Pulmonary artery endothelial cell (primary cell): ENCODE measurements at regions not wholly inside any gene's neighbourhood (a gene's known extent, or its start where the extent isn't known, plus 50 kb on each side); places are given as distances from the start of the nearest gene placed in this dataset.
"Not testable (repeated sequence)": the region's sequence is repeated elsewhere in the genome, so short reads cannot be mapped to it uniquely, and the experiment has no call there.

Experiments
- DNase-seq: peaks from one replicate; pipeline ENCODE4 v3.0.0-alpha.2; 2011; ENCODE audit warnings: low read depth, low spot score

- DNase-seq: no peak
Observed at GRCh38 chr2:58594762-58595161, 353.6 kb upstream of the FANCL start.

DNA sequence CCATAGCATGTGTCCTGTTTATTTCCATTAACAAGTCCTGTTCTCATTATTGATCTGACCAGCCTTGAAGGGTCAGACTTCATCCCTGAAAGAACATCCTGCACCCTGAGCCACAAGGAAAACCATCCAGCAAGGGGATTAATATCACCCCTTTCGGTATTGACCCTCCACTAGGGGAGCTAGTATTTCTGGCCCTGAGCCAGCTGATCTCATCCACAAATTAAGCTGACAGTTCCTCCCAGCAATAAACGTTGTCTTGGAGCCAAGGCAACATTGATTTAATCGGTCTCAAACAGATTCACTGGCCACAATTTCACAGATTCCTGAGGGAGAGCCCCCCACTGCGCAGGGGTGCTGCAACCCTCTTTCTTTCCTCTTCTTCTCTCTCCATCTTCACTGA lies 353.1 kb upstream of the FANCL start:
- no peak for DNase-seq

DNA sequence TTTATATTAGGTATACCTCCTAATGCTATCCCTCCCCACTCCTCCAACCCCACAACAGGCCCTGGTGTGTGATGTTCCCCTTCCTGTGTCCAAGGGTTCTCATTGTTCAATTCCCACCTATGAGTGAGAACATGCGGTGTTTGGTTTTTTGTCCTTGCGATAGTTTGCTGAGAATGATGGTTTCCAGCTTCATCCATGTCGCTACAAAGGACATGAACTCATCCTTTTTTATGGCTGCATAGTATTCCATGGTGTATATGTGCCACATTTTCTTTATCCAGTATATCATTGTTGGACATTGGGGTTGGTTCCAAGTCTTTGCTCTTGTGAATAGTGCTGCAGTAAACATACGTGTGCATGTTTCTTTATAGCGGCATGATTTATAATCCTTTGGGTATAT lies 345.1 kb upstream of the FANCL start:
- not testable (repeated sequence) for DNase-seq

DNA sequence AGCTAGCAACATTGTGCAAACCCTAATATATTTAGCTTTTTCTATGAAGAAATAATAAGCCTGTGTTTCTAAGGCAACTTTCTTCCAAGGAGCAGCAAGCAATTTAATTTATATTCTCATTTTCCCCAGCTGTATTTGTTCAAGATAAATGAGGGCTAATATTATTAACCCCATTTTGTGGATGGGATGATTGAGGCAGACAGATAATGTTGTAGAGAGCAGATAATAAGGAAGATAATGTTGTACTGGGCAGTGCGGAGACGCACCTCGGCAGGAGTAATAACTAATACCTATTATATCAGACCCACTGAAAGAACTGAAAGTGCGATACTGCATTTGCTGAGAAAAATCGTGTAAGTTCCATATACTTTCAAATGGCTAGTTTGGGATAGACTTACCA lies 344.1 kb upstream of the FANCL start:
- DNase-seq: no peak

DNA sequence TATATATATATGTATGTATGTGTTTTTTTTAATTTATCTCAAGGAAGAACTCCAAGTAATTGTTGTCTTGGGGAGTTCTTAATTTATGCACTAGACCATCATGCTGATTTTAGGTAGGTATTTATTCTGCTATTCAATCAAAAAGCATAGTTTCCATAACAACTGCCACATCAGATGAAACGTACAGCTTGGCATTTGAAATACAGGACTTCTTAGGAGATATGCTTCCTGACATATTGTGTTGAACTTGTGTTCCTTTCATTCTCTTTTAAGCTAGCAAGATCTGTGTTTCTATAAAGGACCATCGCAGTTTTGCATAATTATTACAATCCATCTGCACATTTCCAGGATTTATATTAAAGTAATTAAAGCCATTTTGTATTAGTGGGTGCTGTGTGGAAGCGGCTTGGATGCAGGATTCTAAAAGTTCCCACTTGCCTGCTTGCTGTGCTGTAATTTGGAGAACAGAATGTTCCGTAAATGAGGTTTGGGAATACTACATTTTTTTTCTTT lies 343.5 kb upstream of the FANCL start:
- DNase-seq: no peak

GRCh38 chr2:58578276-58578675 lies 337.2 kb upstream of the FANCL start:
- DNase-seq: no peak

DNA sequence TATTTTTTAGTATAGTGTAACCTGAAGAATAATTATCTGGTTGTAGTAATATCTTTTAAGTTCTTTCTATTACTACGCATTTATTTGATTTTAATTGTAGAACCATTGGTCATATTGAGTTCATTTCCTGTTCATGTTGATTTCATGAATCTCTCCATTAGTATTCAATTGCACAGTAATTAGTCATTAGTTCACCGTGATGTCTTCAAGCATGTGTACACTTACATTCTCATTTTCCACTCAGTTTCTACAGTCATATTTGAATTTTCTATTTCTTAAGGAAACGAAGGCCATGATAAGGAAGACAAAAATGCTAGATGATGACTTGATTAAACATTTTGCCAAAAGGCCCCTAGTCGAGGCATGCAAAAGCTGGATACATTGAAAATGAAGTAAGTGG lies 333.7 kb upstream of the FANCL start:
- no peak for DNase-seq

- DNase-seq: no peak
Observed at GRCh38 chr2:58572731-58573130, 331.6 kb upstream of the FANCL start.

DNA sequence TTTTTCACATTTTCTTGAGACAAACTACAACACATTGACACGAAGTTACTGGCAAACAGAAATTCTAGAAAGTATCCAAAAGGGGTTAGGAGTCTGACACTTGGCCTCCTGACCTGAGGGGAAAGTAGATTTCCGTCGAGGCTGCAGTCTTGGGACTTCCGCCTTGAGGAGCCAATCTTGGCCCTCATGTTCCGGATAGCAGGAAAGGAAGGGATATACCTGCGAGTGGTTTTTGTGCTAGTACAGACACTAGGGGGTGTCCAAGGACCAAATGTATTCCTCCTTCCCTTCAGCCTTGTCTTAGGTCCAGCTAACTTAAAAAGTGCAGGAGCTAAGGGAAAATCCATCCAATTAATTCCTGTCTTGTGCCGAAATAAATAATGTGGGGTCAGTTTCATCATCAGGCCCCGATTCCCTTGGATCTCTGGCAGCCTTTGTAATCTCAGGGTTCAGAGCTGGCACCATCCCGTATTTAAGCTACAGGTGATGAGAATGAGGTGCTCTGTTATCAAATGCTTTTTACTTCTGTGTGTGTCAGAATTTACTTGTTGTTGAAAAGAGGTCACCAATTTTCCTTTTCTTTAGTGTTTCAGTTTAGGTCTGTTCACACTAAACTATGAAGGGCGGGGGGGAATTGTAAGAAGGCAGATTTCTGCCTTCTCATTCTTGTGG lies 330.2 kb upstream of the FANCL start:
- DNase-seq: peak; percentile 45

- no peak for DNase-seq
Observed at GRCh38 chr2:58569475-58570185, 328.5 kb upstream of the FANCL start.

DNA sequence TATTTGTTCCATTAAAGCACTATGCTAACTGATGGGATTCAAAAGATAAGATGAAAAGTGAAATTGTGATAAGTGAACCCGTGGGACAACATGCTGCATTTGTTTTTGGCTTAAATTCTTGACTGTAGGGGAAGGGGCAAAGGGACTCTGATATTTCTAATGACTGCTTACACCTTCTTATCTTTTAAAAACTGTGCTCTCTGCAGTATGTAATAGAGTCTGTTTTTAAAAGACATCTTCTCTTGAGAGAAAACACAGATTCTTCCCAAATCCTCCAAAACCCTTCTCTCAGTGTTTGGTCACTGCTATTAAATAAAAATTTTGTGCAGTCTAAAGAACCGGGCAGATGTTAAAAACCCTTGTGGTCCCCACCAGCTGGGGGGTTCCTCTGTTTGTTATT lies 327.8 kb upstream of the FANCL start:
- DNase-seq: no peak

- no peak for DNase-seq
Observed at GRCh38 chr2:58562276-58562675, 321.2 kb upstream of the FANCL start.

- DNase-seq: no peak
Observed at GRCh38 chr2:58560531-58560930, 319.4 kb upstream of the FANCL start.

GRCh38 chr2:58558881-58559280 lies 317.8 kb upstream of the FANCL start:
- no peak for DNase-seq

DNA sequence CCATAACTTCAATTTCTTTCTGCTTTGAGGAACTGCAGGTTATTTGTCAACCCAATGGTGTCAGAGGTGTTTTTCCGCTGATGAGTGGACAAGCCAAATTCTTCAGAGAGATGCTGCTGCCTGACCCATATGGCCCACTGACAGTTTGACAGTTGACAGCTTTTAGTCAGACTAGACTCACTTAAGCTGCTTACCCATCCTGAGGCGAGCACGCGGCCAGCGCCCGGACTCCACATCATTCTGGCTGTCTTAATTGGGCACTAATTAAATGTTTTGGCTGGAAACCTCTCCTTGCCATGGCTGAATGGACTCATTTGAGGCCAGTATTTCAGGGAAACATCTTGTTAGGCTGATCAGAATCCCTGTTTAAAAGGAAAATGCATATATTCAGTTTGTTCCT lies 316.1 kb upstream of the FANCL start:
- no peak for DNase-seq

GRCh38 chr2:58553937-58554336 lies 312.8 kb upstream of the FANCL start:
- no peak for DNase-seq

GRCh38 chr2:58553522-58553921 lies 312.4 kb upstream of the FANCL start:
- DNase-seq: no peak

- DNase-seq: no peak
Observed at GRCh38 chr2:58545300-58546280, 304.5 kb upstream of the FANCL start.

- DNase-seq: no peak
Observed at GRCh38 chr2:58543442-58543841, 302.3 kb upstream of the FANCL start.

GRCh38 chr2:58541511-58541910 lies 300.4 kb upstream of the FANCL start:
- DNase-seq: no peak

GRCh38 chr2:58540681-58541080 lies 299.6 kb upstream of the FANCL start:
- DNase-seq: no peak

- no peak for DNase-seq
Observed at GRCh38 chr2:58539973-58540372, 298.8 kb upstream of the FANCL start.
